Suprapubic skin (tissue), 4 donors: ENCODE measurements at regions not wholly inside any gene's neighbourhood (a gene's known extent, or its start where the extent isn't known, plus 50 kb on each side); places are given as distances from the start of the nearest gene placed in this dataset.

Source experiments
- DNase-seq, 2 donors: peaks; one replicate each; pipeline ENCODE4 v3.0.0-alpha.2; 2019; ENCODE audit warnings: low spot score in 2 of 2
- H3K27ac ChIP-seq: fragments of 200-600 bp; sonication (generic); one replicate; pipeline ENCODE4 v1.5.1; 2019
- H3K27me3 ChIP-seq: fragments of 200-600 bp; sonication (generic); one replicate; pipeline ENCODE4 v1.5.1; 2019
- H3K36me3 ChIP-seq: fragments of 200-600 bp; sonication (generic); one replicate; pipeline ENCODE4 v1.5.1; 2019
- H3K4me1 ChIP-seq: fragments of 200-600 bp; sonication (generic); one replicate; pipeline ENCODE4 v1.5.1; 2019
- H3K4me3 ChIP-seq: fragments of 200-600 bp; sonication (generic); one replicate; pipeline ENCODE4 v1.5.1; 2019; ENCODE audit warnings: mild to moderate bottlenecking
- H3K9me3 ChIP-seq: fragments of 200-600 bp; sonication (generic); one replicate; pipeline ENCODE4 v1.5.1; 2019
- CTCF ChIP-seq, 2 donors: fragments of 200-600 bp in 1 of 2; fragments of 450-650 bp in 1 of 2; sonication (generic) in 1 of 2; IDR thresholded peaks; one replicate each; pipeline ENCODE4 v1.5.1; 2016 to 2019; ENCODE audit warnings: antibody characterized with exemption in 2 of 2, mild to moderate bottlenecking in 1 of 2, moderate library complexity in 1 of 2
- EP300 ChIP-seq: sonication (generic); formaldehyde crosslinking; IDR thresholded peaks from one replicate; pipeline ENCODE4 v1.6.1; 2017; ENCODE audit warnings: antibody characterized with exemption
- POLR2A ChIP-seq, 2 donors: fragments of 450-650 bp; IDR thresholded peaks; one replicate each; pipeline ENCODE4 v1.6.1; 2017; ENCODE audit warnings: antibody characterized with exemption in 2 of 2, mild to moderate bottlenecking in 2 of 2, moderate library complexity in 2 of 2
- POLR2AphosphoS5 ChIP-seq, 3 donors: sonication (generic); formaldehyde crosslinking; IDR thresholded peaks; one replicate each; pipeline ENCODE4 v1.6.1; 2017; ENCODE audit warnings: antibody characterized with exemption in 3 of 3
- WGBS: methylation state at CpG from one replicate; pipeline ENCODE4 v1.1.5; 2018; 5-methylcytosine and 5-hydroxymethylcytosine counted together

GRCh38 chr2:180202467-180202951, 195.4 kb upstream of the CWC22 start:
- H3K27me3 ChIP-seq: no peaks in the 10 kb centered on the region
- TF ChIP-seq EP300: no peak
- no peak for TF ChIP-seq CTCF (IDR thresholded peaks at IDR 0.05)
- no peak for TF ChIP-seq POLR2A (IDR thresholded peaks at IDR 0.05)
- TF ChIP-seq POLR2AphosphoS5 (IDR thresholded peaks at IDR 0.05): no peak
- no peak overlapping the region for H3K27ac ChIP-seq
- no peaks in the 10 kb centered on the region for H3K36me3 ChIP-seq
- peaks cover 6% of the 10 kb centered on the region for H3K4me1 ChIP-seq
- no peak overlapping the region for H3K4me3 ChIP-seq
- no peaks in the 10 kb centered on the region for H3K9me3 ChIP-seq
- 55% methylated on average over 7 of the region's 7 CpGs for WGBS
- DNase-seq: no peak

GRCh38 chr2:180196419-180196977, 189.4 kb upstream of the CWC22 start:
- no peaks in the 10 kb centered on the region for H3K36me3 ChIP-seq
- no peaks in the 10 kb centered on the region for H3K9me3 ChIP-seq
- TF ChIP-seq POLR2A (IDR thresholded peaks at IDR 0.05) (no peak), CTCF (IDR thresholded peaks at IDR 0.05) (no peak), EP300 (no peak), POLR2AphosphoS5 (IDR thresholded peaks at IDR 0.05) (no peak)
- H3K4me1 ChIP-seq: no peaks in the 10 kb centered on the region
- no peak overlapping the region for H3K27ac ChIP-seq
- DNase-seq: no peak
- WGBS: 56% methylated on average over 2 of the region's 2 CpGs
- H3K27me3 ChIP-seq: no peaks in the 10 kb centered on the region
- no peak overlapping the region for H3K4me3 ChIP-seq

GRCh38 chr2:180195847-180196246, 188.8 kb upstream of the CWC22 start:
- Histone ChIP-seq H3K4me1 (no peaks in the 10 kb centered on the region), H3K36me3 (no peaks in the 10 kb centered on the region)
- TF ChIP-seq POLR2AphosphoS5 (IDR thresholded peaks at IDR 0.05) (no peak), EP300 (no peak), POLR2A (IDR thresholded peaks at IDR 0.05) (no peak), CTCF (IDR thresholded peaks at IDR 0.05) (no peak)

GRCh38 chr2:180191432-180192124, 184.5 kb upstream of the CWC22 start:
- no peak overlapping the region for H3K4me3 ChIP-seq

More at GRCh38 chr2:180195847-180196246, 188.8 kb upstream of the CWC22 start:
- Histone ChIP-seq H3K27me3 (no peaks in the 10 kb centered on the region), H3K4me3 (no peak overlapping the region), H3K27ac (no peak overlapping the region), H3K9me3 (no peaks in the 10 kb centered on the region)
- no peak for DNase-seq

GRCh38 chr2:180190851-180191250, 183.8 kb upstream of the CWC22 start:
- Histone ChIP-seq H3K27ac (no peak overlapping the region), H3K4me1 (no peaks in the 10 kb centered on the region), H3K4me3 (no peak overlapping the region), H3K9me3 (no peaks in the 10 kb centered on the region), H3K27me3 (no peaks in the 10 kb centered on the region), H3K36me3 (no peaks in the 10 kb centered on the region)
- TF ChIP-seq POLR2A (IDR thresholded peaks at IDR 0.05): no peak
- no peak for TF ChIP-seq EP300
- no peak for TF ChIP-seq POLR2AphosphoS5 (IDR thresholded peaks at IDR 0.05)
- no peak for TF ChIP-seq CTCF (IDR thresholded peaks at IDR 0.05)
- DNase-seq: no peak
- WGBS: 89% methylated on average over 2 of the region's 2 CpGs

More at GRCh38 chr2:180191432-180192124, 184.5 kb upstream of the CWC22 start:
- Histone ChIP-seq H3K27me3 (no peaks in the 10 kb centered on the region), H3K27ac (no peak overlapping the region), H3K4me1 (no peaks in the 10 kb centered on the region), H3K36me3 (no peaks in the 10 kb centered on the region), H3K9me3 (no peaks in the 10 kb centered on the region)
- no peak for TF ChIP-seq POLR2AphosphoS5 (IDR thresholded peaks at IDR 0.05)
- no peak for DNase-seq
- 52% methylated on average over 11 of the region's 11 CpGs for WGBS
